Right hindlimb (tissue), 1 donor: ENCODE measurements at regions not wholly inside any gene's neighbourhood (a gene's known extent, or its start where the extent isn't known, plus 50 kb on each side); places are given as distances from the start of the nearest gene placed in this dataset.

ENCODE experiments used
- DNase-seq: peaks from one replicate; pipeline ENCODE4 v3.0.0-alpha.2; 2018

- no peak for DNase-seq
These were observed 305.1 kb upstream of the RGMB start for GRCh38 chr5:98468188-98468869.

DNA sequence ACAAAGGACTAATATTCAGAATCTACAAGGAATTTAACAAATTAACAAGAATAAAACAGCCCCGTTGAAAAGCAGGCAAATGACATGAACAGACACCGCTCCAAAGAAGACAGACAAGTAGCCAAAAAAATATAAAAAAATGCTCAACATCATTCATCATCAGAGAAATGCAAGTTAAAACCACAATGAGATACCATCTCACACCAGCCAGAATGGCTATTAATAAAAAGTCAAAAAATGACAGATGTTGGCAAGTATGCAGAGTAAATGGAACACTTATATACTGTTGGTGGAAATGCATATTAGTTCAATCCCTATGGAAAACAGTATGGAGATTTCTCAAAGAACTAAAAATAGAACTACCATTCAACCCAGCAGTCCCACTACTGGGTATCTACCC lies 302.7 kb upstream of the RGMB start:
- DNase-seq: no peak

DNA sequence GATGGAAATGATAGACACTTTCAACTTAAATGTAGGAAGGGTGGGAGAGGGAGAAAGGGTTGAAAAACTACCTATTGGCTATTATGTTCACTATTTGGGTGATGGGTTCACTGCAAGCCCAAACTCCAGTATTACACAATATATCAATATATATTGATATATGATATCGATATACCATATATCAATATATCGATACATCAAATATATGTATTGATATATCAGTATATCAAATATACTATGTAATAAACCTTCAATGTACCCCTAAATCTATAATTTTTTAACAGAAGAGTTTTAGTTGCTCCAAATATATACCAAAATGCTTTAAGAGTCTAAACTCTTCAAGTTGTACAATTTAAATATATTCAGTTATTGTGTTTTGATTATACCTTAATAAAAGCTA lies 302.0 kb upstream of the RGMB start:
- DNase-seq: no peak

GRCh38 chr5:98474216-98474615 lies 299.2 kb upstream of the RGMB start:
- no peak for DNase-seq

- no peak for DNase-seq
These were observed 298.7 kb upstream of the RGMB start for GRCh38 chr5:98474782-98475181.

DNA sequence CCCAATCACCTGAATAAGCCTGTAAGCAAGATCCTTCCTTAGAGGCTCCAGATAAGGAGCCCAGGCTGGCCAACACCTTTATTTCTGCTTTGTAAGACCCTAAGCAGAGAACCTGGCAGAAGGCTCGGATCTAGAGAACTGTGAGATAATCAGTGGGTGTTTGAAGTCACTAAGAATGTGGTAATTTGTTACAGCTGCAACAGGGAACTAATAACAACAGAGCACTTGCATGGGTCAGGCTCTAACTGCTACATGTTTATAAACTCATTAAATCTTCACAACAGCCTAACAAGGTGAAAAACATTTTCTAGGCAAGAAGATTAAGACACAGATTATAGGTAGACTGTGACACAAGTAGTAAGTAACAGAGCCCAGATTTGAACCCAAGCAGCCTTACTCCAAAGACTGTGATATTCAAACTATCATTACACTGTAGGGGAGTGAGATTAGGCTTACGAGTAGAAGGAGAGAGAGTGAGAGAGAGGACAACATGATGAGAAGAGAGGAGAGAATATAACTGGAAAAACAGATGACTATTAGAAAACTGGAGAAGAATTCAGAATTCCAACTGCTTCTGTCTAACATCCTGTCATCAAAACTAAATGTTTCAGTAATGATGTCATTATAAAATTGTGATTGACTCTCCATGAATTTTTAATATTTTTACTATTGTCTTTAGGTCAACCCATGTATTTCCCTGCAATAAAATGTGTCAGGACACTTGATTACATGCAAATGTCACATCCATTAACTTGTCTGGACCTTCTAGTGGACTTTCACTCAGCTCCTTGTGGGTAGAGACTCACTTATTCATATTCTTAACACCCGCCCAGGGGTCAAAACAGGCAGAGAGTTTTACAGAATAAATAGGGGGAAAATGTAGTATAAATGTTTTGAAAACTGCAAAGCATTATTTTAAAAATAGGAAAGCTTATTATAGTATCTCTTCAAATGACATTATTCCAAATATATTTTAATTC lies 290.9 kb upstream of the RGMB start:
- DNase-seq: no peak

DNA sequence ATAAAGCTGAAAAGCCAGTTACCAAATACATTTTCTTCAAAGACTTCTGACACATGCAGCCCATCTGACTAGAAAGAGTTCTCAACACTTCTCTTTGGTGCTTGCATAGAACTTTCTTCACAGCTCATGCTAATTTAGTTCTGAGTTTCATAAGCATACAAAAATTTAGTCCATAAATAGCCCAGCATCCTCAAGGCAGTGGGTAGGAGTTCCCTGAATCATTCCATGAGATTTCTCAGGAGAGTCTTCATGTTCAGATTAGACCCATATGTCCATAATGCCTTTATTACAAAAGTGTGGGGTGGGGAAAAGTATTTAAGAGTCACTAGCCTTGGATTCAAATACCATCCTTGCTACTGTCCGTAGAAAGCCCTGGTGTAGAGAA lies 290.2 kb upstream of the RGMB start:
- DNase-seq: no peak

GRCh38 chr5:98489021-98489420 lies 284.4 kb upstream of the RGMB start:
- DNase-seq: no peak

DNA sequence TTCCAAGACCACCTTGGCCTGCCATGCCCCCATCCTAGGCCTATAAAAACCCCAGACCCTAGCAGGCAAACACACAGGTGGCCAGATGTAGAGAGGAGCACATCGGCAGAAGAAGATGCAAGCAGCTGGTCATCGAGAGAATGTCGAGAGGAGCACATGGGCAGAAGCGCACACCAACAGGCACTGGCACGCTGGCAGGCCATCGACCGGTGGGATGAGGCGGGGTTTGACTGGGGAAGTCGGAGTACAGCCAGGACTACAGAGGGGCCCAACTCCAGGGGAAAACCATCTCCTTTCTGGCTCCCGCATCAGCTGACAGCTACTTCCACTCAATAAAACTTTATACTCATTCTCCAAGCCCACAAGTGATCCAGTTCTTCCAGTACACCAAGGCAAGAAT lies 283.1 kb upstream of the RGMB start:
- no peak for DNase-seq

- no peak for DNase-seq
These were observed 281.2 kb upstream of the RGMB start for GRCh38 chr5:98492258-98492657.

DNA sequence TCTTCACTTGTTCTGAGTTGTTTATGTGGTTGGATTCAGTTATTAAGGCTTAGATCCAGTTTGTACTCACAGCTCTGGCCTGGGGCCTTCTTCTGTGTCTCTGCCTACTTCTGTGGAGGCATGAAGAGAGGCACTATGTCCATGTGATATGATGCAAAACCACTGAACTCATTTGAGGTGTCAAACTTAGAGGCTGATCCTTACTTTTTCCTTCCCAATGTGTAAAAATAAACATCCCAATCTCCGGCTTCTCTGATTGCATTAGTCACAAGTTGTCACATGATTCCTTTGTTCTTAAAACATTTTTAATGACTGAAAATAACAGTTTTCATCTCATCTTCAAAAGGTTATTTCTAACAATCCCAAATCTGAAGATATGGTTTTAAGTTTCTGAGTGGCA lies 276.0 kb upstream of the RGMB start:
- DNase-seq: no peak

DNA sequence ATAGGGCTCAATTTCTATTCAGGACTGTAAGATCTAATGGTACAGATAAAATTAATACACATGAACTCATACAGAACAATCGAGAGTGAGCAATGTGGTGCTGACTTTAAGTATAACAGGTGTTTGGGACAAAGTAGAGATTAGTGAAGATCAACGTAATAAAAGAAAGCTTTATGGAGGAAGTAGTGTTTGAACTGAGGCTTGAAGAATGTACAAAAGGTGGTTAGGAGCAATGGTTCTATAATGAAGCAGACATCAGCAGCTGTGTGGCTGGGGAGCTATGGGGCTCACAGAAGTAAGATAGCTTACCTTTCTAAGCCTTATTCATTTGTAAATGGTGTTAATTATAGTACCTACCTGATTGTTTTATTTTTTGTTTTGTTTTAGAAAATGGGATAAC lies 275.4 kb upstream of the RGMB start:
- no peak for DNase-seq

DNA sequence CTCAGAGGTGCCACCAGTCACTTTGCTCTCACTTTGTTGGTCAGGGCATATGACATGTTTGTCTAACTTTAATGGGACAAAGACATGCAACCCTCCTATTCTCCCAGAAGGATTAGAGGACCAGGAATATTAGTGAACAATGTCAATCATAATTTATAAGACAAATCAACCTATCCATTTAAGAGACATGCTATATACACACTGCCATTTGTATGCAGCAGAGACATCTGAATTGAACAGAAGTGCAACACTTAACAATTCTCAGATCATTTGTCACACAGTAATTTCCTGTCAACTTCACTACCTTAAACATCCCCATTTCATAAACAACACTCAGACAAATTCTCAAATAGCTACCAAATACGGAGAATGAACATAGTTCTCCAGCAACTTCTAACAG lies 273.6 kb upstream of the RGMB start:
- DNase-seq: no peak

GRCh38 chr5:98500811-98501210 lies 272.7 kb upstream of the RGMB start:
- DNase-seq: no peak

DNA sequence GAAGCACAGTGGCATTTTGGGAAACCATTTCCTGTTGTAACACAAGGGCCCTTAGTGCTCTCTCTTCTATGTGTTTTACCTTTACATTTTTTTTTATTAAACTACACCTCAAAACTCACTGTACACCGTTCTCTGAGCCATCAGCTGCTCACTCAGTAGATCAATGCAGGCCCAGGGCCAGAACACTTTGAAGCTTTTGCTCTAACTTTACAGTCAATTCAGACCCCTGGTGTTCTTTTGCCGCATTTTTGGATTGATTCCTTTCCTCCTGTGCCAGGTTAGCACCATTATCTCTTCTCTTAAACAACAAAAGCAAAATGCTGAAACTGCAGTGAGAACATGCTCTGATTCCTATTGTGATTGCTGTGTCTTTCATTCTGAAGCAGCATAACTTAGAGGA lies 269.8 kb upstream of the RGMB start:
- no peak for DNase-seq

DNA sequence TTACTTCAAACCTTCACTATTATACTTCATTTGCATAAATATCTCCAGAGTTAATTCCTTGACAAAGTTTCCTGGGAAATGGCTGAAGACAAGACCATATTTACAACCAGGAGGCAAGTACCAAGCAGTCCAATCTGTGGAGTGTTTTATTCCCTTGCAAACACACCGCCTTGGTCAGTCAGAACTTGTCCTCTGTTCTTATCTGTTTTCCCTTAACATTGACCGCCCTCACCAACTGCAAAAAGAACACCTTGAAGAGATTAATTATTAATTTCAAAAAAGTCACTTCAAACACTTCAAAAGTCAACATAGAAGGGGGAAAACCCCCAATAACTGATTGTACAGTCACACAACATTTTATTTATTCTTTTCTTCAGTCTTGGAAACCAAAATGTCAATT lies 269.0 kb upstream of the RGMB start:
- DNase-seq: no peak

DNA sequence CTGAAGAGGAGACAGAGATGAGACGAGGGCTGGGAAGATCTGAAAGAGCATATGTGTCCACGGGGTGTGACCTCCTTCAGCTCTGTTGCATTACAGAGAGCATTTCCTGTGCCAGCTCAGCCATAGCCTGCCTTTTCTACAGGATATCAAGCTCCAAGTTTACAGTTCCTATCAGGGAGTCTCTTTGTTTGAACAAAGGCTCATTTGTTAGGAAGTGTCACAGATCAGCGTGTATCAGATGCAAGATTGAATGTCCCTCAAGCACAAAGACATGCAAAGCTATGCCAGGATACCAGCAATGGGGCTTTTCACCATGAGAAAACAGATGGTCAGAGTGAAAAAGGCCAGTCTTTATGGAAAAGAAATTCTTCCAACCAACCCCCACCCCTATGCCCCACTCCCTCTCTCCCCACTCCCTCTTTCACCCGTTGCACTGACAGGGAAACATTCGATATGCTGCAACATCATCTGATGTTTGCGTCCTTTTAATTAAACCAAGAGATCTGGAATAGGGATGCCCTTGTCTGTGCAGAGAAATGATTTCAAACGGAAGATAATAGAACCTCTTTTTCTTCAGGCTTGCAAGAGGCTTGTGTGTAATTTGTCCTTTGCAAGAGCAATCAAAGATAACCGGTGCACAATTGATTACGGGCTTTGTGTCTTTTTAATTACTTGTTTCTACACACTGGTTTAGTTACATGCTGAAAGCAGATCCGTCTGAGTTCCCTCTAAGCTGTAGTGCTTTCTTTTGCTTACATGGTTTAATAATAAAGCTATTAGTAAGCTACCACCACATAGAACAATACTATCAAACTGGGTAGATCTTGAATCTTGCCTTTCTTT lies 263.1 kb upstream of the RGMB start:
- DNase-seq: peak; percentile 73

GRCh38 chr5:98513380-98513779 lies 260.1 kb upstream of the RGMB start:
- DNase-seq: no peak

DNA sequence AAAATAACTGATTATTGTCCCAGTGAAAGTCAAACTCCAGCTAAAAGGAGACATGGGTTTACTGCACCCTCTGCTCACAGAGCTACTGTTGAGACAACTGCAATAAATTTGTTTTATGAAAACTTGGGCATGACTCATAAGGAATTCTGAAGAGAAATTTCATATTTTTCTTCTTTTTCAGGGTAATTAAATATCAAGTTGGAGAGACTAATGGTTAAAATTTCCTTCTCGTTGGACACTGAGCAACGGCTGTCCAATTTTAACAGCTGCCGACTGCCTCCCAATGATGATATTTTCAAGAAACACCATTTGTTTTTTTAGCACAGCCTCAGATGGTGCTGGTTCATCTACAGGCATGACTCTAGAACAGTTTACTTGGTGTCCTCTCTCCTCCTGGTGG lies 259.2 kb upstream of the RGMB start:
- no peak for DNase-seq

- DNase-seq: no peak
These were observed 256.8 kb upstream of the RGMB start for GRCh38 chr5:98516701-98517100.

- no peak for DNase-seq
These were observed 255.7 kb upstream of the RGMB start for GRCh38 chr5:98517560-98518366.

GRCh38 chr5:98518754-98519153 lies 254.7 kb upstream of the RGMB start:
- no peak for DNase-seq

GRCh38 chr5:98519571-98519970 lies 253.9 kb upstream of the RGMB start:
- DNase-seq: no peak
